K562 (cell line): ENCODE measurements at regions not wholly inside any gene's neighbourhood (a gene's known extent, or its start where the extent isn't known, plus 50 kb on each side); places are given as distances from the start of the nearest gene placed in this dataset.
"Not testable (repeated sequence)": the region's sequence is repeated elsewhere in the genome, so short reads cannot be mapped to it uniquely, and the experiment has no call there.

Experiments
- MAX ChIP-seq: sonication (generic); formaldehyde crosslinking; IDR thresholded peaks from 2 replicates; pipeline ENCODE4 v1.9.0; 2022; ENCODE audit warnings: mild to moderate bottlenecking, missing genetic modification reagents
- PHF8 ChIP-seq: fragments of 200-600 bp; sonication (generic); IDR thresholded peaks from 2 replicates; pipeline ENCODE4 v1.6.1; 2012; ENCODE audit warnings: mixed run types, mild to moderate bottlenecking, inconsistent platforms, low read length, moderate library complexity, borderline replicate concordance
- SETDB1 ChIP-seq: IDR thresholded peaks from one replicate; pipeline ENCODE4 v1.6.1; 2012; ENCODE audit warnings: low read length, control low read depth, inconsistent platforms
- ZFP30 ChIP-seq: fragments of 250-450 bp; sonication (Bioruptor Pico); IDR thresholded peaks from 2 replicates; pipeline ENCODE4 v1.8.0; 2022; ENCODE audit warnings: moderate library complexity, mild to moderate bottlenecking, inconsistent platforms, borderline replicate concordance
- ZNF780A ChIP-seq: fragments of 250-450 bp; sonication (Bioruptor Pico); IDR thresholded peaks from 2 replicates; pipeline ENCODE4 v1.5.0; 2021; ENCODE audit warnings: mild to moderate bottlenecking
- TF ChIP-seq, protein P1 (sequence below), 3 experiments: IDR thresholded peaks in 2 of 3; conservative IDR thresholded peaks in 1 of 3; 2 replicates each; pipeline ENCODE4 v1.5.1; 2011 to 2012; ENCODE audit warnings: low read length in 3 of 3, mild to moderate bottlenecking in 3 of 3, control low read depth in 2 of 3, improper control_type of control experiment in 1 of 3, inconsistent platforms in 1 of 3, low read depth in 1 of 3, mixed read lengths in 1 of 3, moderate library complexity in 1 of 3; ENCODE audit not compliant: insufficient read depth in 2 of 3

DNA sequence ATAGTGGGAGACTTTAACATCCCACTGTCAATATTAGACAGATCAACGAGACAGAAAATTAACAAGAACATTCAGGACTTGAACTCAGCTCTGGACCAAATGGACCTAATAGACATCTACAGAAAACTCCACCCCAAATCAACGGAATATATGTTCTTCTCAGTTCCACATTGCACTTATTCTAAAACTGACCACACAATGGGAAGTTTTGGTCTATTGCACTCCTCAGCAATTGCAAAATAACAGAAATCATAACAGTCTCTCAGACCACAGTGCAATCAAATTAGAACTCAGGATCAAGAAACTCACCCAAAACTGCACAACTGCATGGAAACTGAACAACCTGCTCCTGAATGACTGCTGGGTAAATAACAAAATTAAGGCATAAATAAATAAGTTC lies 449.9 kb upstream of the FANCL start:
- TF ChIP-seq SETDB1; ZNF780A; ZFP30 (CRISPR knock-in tag); MAX (CRISPR knock-in tag); PHF8: not testable (repeated sequence)
- TF ChIP-seq, protein P1, sequence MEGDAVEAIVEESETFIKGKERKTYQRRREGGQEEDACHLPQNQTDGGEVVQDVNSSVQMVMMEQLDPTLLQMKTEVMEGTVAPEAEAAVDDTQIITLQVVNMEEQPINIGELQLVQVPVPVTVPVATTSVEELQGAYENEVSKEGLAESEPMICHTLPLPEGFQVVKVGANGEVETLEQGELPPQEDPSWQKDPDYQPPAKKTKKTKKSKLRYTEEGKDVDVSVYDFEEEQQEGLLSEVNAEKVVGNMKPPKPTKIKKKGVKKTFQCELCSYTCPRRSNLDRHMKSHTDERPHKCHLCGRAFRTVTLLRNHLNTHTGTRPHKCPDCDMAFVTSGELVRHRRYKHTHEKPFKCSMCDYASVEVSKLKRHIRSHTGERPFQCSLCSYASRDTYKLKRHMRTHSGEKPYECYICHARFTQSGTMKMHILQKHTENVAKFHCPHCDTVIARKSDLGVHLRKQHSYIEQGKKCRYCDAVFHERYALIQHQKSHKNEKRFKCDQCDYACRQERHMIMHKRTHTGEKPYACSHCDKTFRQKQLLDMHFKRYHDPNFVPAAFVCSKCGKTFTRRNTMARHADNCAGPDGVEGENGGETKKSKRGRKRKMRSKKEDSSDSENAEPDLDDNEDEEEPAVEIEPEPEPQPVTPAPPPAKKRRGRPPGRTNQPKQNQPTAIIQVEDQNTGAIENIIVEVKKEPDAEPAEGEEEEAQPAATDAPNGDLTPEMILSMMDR (IDR thresholded peaks at IDR 0.05 in 2 of 3, conservative IDR thresholded peaks at IDR 0.05 in 1 of 3; ENCODE audit: insufficient read depth in 2 of 3, low read depth in 1 of 3, low read length in 3 of 3) = not testable (repeated sequence)
